GM12878 (cell line): ENCODE measurements at regions not wholly inside any gene's neighbourhood (a gene's known extent, or its start where the extent isn't known, plus 50 kb on each side); places are given as distances from the start of the nearest gene placed in this dataset.

Source experiments
- ATAC-seq: fragments of 200-7000 bp; cut with Tn5 transposase; 3 replicates; pipeline ENCODE4 v1.9.1; 2020; ENCODE audit warnings: mild to moderate bottlenecking, moderate library complexity
- BruUV-seq: library from RNA; stranded (reverse); fragments of 400-500 nt; replicated peaks from 2 replicates; lab custom pipeline; 2021; lab: Mats Ljungman, UMichigan
- CTCF ChIA-PET: fragments of 300-600 bp; sonication (Branson Sonifier 250); formaldehyde crosslinking; extraction: SDS; loops from one replicate; lab custom pipeline; 2021; ENCODE audit warnings: inconsistent platforms; lab: Yijun Ruan, JAX
- POLR2A ChIA-PET: fragments of 350-600 bp; formaldehyde crosslinking; extraction: SDS; loops from one replicate; lab custom pipeline; 2021; ENCODE audit warnings: inconsistent platforms; lab: Charles Lee
- RAD21 ChIA-PET: fragments of 300-600 bp; sonication (Branson Sonifier 250); formaldehyde crosslinking; loops from one replicate; lab custom pipeline; 2023; ENCODE audit warnings: antibody characterized with exemption; ENCODE audit not compliant: unreplicated experiment; lab: Charles Lee
- SMC1A ChIA-PET: fragments of 300-600 bp; sonication (Branson Sonifier 250); formaldehyde crosslinking; loops from one replicate; lab custom pipeline; 2023; ENCODE audit not compliant: unreplicated experiment, uncharacterized antibody; lab: Charles Lee
- DNase-seq: peaks from one replicate; pipeline ENCODE4 v3.0.0-alpha.2; 2011; ENCODE audit warnings: low read depth, low spot score
- FAIRE-seq: peaks from 3 replicates; lab custom pipeline; 2011; peaks lifted over from hg19 to GRCh38; lab: Jason Lieb, UNC
- H2AFZ ChIP-seq: 2 replicates; pipeline ENCODE4 v1.6.0; 2011; ENCODE audit warnings: low read depth, low read length, control low read depth; ENCODE audit not compliant: control insufficient read depth
- H3K27ac ChIP-seq: 2 replicates; pipeline ENCODE4 v1.5.1; 2011; ENCODE audit warnings: control low read depth; ENCODE audit not compliant: control insufficient read depth, insufficient read depth
- H3K27me3 ChIP-seq, 2 experiments: replicated peaks in 1 of 2; 2 replicates each; pipeline versions ENCODE4 v1.6.0 to v1.6.1; 2011; ENCODE audit warnings: low read length in 1 of 2; ENCODE audit not compliant: control insufficient read depth in 2 of 2, insufficient read depth in 2 of 2
- H3K36me3 ChIP-seq, 2 experiments: 2 replicates each; pipeline ENCODE4 v1.5.1; 2011; ENCODE audit warnings: low read length in 1 of 2; ENCODE audit not compliant: control insufficient read depth in 2 of 2, insufficient read depth in 2 of 2
- H3K4me1 ChIP-seq: 2 replicates; pipeline ENCODE4 v1.6.1; 2011; ENCODE audit warnings: mild to moderate bottlenecking, low read length, moderate library complexity, mixed read lengths; ENCODE audit not compliant: control insufficient read depth, insufficient read depth
- H3K4me2 ChIP-seq: 2 replicates; pipeline ENCODE4 v1.6.0; 2011; ENCODE audit warnings: control low read depth; ENCODE audit not compliant: control insufficient read depth, insufficient read depth
- H3K4me3 ChIP-seq: fragments of 200-600 bp; sonication (generic); 2 replicates; pipeline ENCODE4 v1.5.1; 2016
- H3K79me2 ChIP-seq: 2 replicates; pipeline ENCODE4 v1.6.0; 2011; ENCODE audit warnings: low read length; ENCODE audit not compliant: control insufficient read depth, insufficient read depth
- H3K9ac ChIP-seq: 2 replicates; pipeline ENCODE4 v1.8.0; 2011; ENCODE audit warnings: low read length, control low read depth, mixed read lengths; ENCODE audit not compliant: control insufficient read depth, insufficient read depth
- H3K9me3 ChIP-seq: replicated peaks from 3 replicates; pipeline ENCODE4 v1.5.1; 2011; ENCODE audit warnings: mild to moderate bottlenecking, low read length; ENCODE audit not compliant: control insufficient read depth, insufficient read depth
- H4K20me1 ChIP-seq: 2 replicates; pipeline ENCODE4 v1.6.0; 2011; ENCODE audit not compliant: control insufficient read depth, insufficient read depth
- CEBPB ChIP-seq, 2 experiments: fragments of 150-350 bp in 1 of 2; IDR thresholded peaks; 2 replicates each; pipeline ENCODE4 v1.6.1; 2012 to 2014; ENCODE audit warnings: low read depth in 2 of 2, low read length in 2 of 2, borderline replicate concordance in 1 of 2, inconsistent platforms in 1 of 2
- CREM ChIP-seq: IDR thresholded peaks from 2 replicates; pipeline ENCODE4 v1.6.1; 2014; ENCODE audit warnings: antibody characterized with exemption, low read depth
- PAX8 ChIP-seq: fragments of 450-650 bp; IDR thresholded peaks from 2 replicates; pipeline ENCODE4 v1.6.1; 2017; ENCODE audit warnings: mild to moderate bottlenecking, moderate library complexity
- PKNOX1 ChIP-seq: fragments of 450-650 bp; IDR thresholded peaks from 2 replicates; pipeline ENCODE4 v1.6.1; 2016; ENCODE audit warnings: mild to moderate bottlenecking
- RCOR1 ChIP-seq: conservative IDR thresholded peaks from 2 replicates; pipeline ENCODE4 v1.6.1; 2012; ENCODE audit warnings: low read depth, low read length, improper control_type of control experiment
- RELA ChIP-seq: fragments of 450-650 bp; IDR thresholded peaks from 2 replicates; pipeline ENCODE4 v1.8.0; 2014; ENCODE audit warnings: borderline replicate concordance; ENCODE audit not compliant: partially characterized antibody
- RFX5 ChIP-seq: IDR thresholded peaks from 2 replicates; pipeline ENCODE4 v1.6.1; 2011; ENCODE audit warnings: low read depth, low read length, improper control_type of control experiment
- SIN3A ChIP-seq: IDR thresholded peaks from 2 replicates; pipeline ENCODE4 v1.6.1; 2012; ENCODE audit warnings: low read depth, low read length, improper control_type of control experiment
- SIX5 ChIP-seq: IDR thresholded peaks from 2 replicates; pipeline ENCODE4 v1.6.1; 2011; ENCODE audit warnings: mild to moderate bottlenecking, low read depth, low read length, moderate library complexity; ENCODE audit not compliant: severe bottlenecking
- ZNF274 ChIP-seq: IDR thresholded peaks from one replicate; pipeline ENCODE4 v1.8.0; 2011; ENCODE audit not compliant: insufficient read length, insufficient read depth
- WGBS: methylation state at CpG from one replicate; pipeline ENCODE4 v1.1.6; 2016; ENCODE audit warnings: low lambda C conversion rate; ENCODE audit not compliant: insufficient replicate concordance, insufficient coverage; ENCODE audit errors: missing lambda C conversion rate; 5-methylcytosine and 5-hydroxymethylcytosine counted together
- in situ Hi-C: fragments of 300-500 bp; cut with MboI; formaldehyde crosslinking; loops from 9 replicates; pipeline ENCODE4 v1.14.3; 2018; ENCODE audit warnings: mixed read lengths
- intact Hi-C: fragments of 100-400 bp; cut with micrococcal nuclease; formaldehyde crosslinking; loops from one replicate; pipeline ENCODE4 v1.14.2; 2022; ENCODE audit not compliant: unreplicated experiment

DNA sequence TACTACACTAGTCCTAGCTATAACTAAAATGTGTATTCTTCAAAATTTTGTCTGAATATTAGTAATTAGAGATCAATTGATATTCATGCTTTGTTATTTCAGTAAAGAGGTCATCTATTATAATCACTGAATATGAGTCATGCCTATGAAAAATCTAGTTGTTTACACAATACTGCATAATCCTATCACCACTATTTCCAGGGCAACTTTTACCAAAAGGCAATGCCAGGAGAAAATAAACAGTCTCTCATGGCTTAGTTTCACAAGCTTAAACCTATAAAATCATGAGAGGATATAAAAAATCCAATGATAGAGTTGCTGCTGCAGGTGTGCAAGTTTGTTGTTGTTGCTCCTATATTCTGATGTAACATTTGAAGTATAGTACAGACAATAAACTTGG, 149.9 kb upstream of the COL1A2 start:
- intact Hi-C loops (no loop called here), in situ Hi-C loops (no loop called here)
- no peaks in the 10 kb centered on the region for H3K4me1 ChIP-seq
- no peak overlapping the region for H3K27ac ChIP-seq
- POLR2A ChIA-PET = no interaction called here
- BruUV-seq = no TSS peak
- H3K9me3 ChIP-seq = no peaks in the 10 kb centered on the region
- CTCF ChIA-PET = no interaction called here
- RAD21 ChIA-PET = no interaction called here
- H4K20me1 ChIP-seq = no peaks in the 10 kb centered on the region
- no peak overlapping the region for H3K9ac ChIP-seq
- no peak overlapping the region for H3K4me2 ChIP-seq
- no peaks in the 10 kb centered on the region for H3K36me3 ChIP-seq
- no peak for FAIRE-seq
- TF ChIP-seq CREM = no peak
- H3K27me3 ChIP-seq = no peaks in the 10 kb centered on the region
- SMC1A ChIA-PET = interaction anchor here (1.2 to 1.8 kb wide), 2 partner anchors 32 to 157 kb away, joined by 3 read pairs; no protein-coding TSS in a partner anchor
- H3K4me3 ChIP-seq = no peak overlapping the region
- no peak overlapping the region for H2AFZ ChIP-seq
- no peak for DNase-seq
- ATAC-seq = no peak
- no peaks in the 10 kb centered on the region for H3K79me2 ChIP-seq

- H4K20me1 ChIP-seq = no peaks in the 10 kb centered on the region
- BruUV-seq = no TSS peak
- H3K36me3 ChIP-seq = no peaks in the 10 kb centered on the region
- no peak for ATAC-seq
- ChIA-PET RAD21 (interaction anchor here (0.7 to 1.0 kb wide), 2 partner anchors 52 to 123 kb away, joined by 3 to 4 read pairs; no protein-coding TSS in a partner anchor), CTCF (interaction anchor here (0.6 kb wide), 1 partner anchor 369 kb away, joined by 3 read pairs; no protein-coding TSS in a partner anchor), POLR2A (no interaction called here), SMC1A (interaction anchor here (1.0 to 1.8 kb wide), 5 partner anchors 10 to 158 kb away, joined by 3 read pairs; no protein-coding TSS in a partner anchor)
- no peak overlapping the region for H3K4me3 ChIP-seq
- no peaks in the 10 kb centered on the region for H3K4me1 ChIP-seq
- WGBS = 41% methylated on average over 4 of the region's 4 CpGs
- no peaks in the 10 kb centered on the region for H3K27me3 ChIP-seq
- FAIRE-seq = no peak
- no peaks in the 10 kb centered on the region for H3K9me3 ChIP-seq
- no peak overlapping the region for H3K27ac ChIP-seq
- no peak overlapping the region for H3K9ac ChIP-seq
- H2AFZ ChIP-seq = no peak overlapping the region
- H3K4me2 ChIP-seq = no peak overlapping the region
- no peaks in the 10 kb centered on the region for H3K79me2 ChIP-seq
- intact Hi-C loops = no loop called here
- in situ Hi-C loops = no loop called here
- no peak for DNase-seq
- TF ChIP-seq PKNOX1 (no peak), CEBPB (IDR thresholded peaks at IDR 0.05; ENCODE audit: borderline replicate concordance in 1 of 2, low read depth in 2 of 2, low read length in 2 of 2) (no peak), ZNF274 (no peak), SIX5 (no peak), SIN3A (no peak), RCOR1 (no peak), RFX5 (no peak), RELA (no peak), PAX8 (no peak)
Observed at GRCh38 chr7:94245500-94245899, 149.2 kb upstream of the COL1A2 start.
